Fibroblast of peridontal ligament (primary cell): ENCODE measurements at regions not wholly inside any gene's neighbourhood (a gene's known extent, or its start where the extent isn't known, plus 50 kb on each side); places are given as distances from the start of the nearest gene placed in this dataset.
A peak's percentile ranks its signal among the peaks of the same experiment; 100 is the strongest.

Experiments
- DNase-seq: peaks from one replicate; pipeline ENCODE4 v3.0.0-alpha.2; 2010; ENCODE audit errors: extremely low read depth

- DNase-seq = no peak
Measured at GRCh38 chr15:47565949-47566348, 151.4 kb upstream of the SEMA6D start.

- DNase-seq = no peak
Measured at GRCh38 chr15:47566610-47567009, 150.7 kb upstream of the SEMA6D start.

- DNase-seq = no peak
Measured at GRCh38 chr15:47568030-47568429, 149.3 kb upstream of the SEMA6D start.

- no peak for DNase-seq
Measured at GRCh38 chr15:47570044-47570443, 147.3 kb upstream of the SEMA6D start.

- no peak for DNase-seq
Measured at GRCh38 chr15:47570451-47570850, 146.9 kb upstream of the SEMA6D start.

GRCh38 chr15:47570881-47571640 lies 146.2 kb upstream of the SEMA6D start:
- DNase-seq = peak; percentile 58

GRCh38 chr15:47573673-47574072 lies 143.6 kb upstream of the SEMA6D start:
- DNase-seq = no peak

GRCh38 chr15:47577000-47577399 lies 140.3 kb upstream of the SEMA6D start:
- peak; percentile 46 for DNase-seq

GRCh38 chr15:47577461-47577860 lies 139.8 kb upstream of the SEMA6D start:
- no peak for DNase-seq

GRCh38 chr15:47582233-47582632 lies 135.1 kb upstream of the SEMA6D start:
- DNase-seq = no peak

- DNase-seq = no peak
Measured at GRCh38 chr15:47584316-47584715, 133.0 kb upstream of the SEMA6D start.

- no peak for DNase-seq
Measured at GRCh38 chr15:47586653-47587224, 130.6 kb upstream of the SEMA6D start.

GRCh38 chr15:47587940-47588802 lies 129.1 kb upstream of the SEMA6D start:
- DNase-seq = peak; percentile 56

GRCh38 chr15:47588958-47589357 lies 128.3 kb upstream of the SEMA6D start:
- DNase-seq = no peak

GRCh38 chr15:47598996-47599395 lies 118.3 kb upstream of the SEMA6D start:
- DNase-seq = no peak

GRCh38 chr15:47599806-47600205 lies 117.5 kb upstream of the SEMA6D start:
- no peak for DNase-seq

- DNase-seq = no peak
Measured at GRCh38 chr15:47602121-47602520, 115.2 kb upstream of the SEMA6D start.

GRCh38 chr15:47603026-47603425 lies 114.3 kb upstream of the SEMA6D start:
- peak; percentile 27 for DNase-seq

GRCh38 chr15:47607695-47608094 lies 109.6 kb upstream of the SEMA6D start:
- DNase-seq = no peak

GRCh38 chr15:47609693-47610092 lies 107.6 kb upstream of the SEMA6D start:
- no peak for DNase-seq

GRCh38 chr15:47610736-47611135 lies 106.6 kb upstream of the SEMA6D start:
- no peak for DNase-seq

- peak; percentile 4 for DNase-seq
Measured at GRCh38 chr15:47614360-47615011, 102.8 kb upstream of the SEMA6D start.
